Hematopoietic multipotent progenitor cell treated with erythropoietin and hydrocortisone succinate and interleukin-3 and kit ligand, for 15 days (in vitro differentiated cells): ENCODE measurements at regions not wholly inside any gene's neighbourhood (a gene's known extent, or its start where the extent isn't known, plus 50 kb on each side); places are given as distances from the start of the nearest gene placed in this dataset.
"Not testable (repeated sequence)": the region's sequence is repeated elsewhere in the genome, so short reads cannot be mapped to it uniquely, and the experiment has no call there.

Experiments used
- DNase-seq: peaks from one replicate; pipeline ENCODE4 v3.0.0-alpha.2; 2015; ENCODE audit warnings: low spot score

DNA sequence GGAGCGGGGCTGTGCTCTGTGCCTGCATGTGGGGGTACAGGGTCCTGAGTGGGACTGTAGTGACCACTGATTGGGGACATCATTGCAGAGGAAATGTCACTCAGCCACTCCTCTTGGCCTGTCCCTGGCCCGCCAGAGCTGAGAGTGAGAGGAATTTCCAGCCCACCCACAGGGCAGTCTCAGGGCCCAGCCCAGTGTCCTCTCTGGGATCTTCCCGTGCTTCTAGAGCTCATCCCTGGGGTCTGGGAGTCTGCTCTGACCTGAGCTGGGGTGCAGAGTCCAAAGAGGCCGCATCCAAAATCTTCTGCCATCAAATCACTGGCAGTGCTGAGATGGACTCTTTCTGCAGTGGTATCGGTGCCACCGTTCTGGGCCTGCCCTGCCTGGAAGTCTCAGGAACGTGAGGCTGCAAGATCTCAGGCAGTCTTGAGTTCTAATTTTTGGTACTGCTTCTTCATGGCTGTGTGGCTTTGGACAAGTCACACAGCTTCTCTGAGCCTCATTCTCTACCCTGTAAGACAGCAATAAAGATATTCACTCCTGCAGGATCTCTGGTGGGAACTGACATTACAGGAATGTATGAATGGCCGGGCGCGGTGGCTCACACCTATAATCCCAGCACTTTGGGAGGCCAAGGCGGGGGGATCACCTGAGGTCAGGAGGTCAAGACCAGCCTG, 100.8 kb upstream of the TARDBP start:
- DNase-seq = no peak

DNA sequence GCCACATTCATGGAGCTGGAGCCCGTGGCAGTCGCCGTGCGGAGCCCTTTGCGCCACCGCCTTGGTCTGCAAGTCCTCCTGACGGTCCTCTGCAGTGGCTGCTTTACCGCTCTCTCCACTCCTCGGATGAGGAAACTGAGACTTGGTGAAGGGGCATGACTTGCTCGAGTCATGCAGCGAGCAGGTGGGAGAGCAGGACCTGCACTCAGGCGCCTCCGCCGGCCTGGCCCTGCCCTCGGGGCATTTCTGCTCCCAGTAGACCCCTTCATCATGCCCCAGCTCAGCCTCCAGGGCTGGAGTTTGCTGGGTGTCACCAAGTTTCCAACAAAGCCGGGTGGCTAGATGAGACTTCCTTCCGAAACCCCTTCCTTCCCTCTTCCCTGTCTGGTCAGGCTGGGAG, 100.0 kb upstream of the TARDBP start:
- DNase-seq = no peak

DNA sequence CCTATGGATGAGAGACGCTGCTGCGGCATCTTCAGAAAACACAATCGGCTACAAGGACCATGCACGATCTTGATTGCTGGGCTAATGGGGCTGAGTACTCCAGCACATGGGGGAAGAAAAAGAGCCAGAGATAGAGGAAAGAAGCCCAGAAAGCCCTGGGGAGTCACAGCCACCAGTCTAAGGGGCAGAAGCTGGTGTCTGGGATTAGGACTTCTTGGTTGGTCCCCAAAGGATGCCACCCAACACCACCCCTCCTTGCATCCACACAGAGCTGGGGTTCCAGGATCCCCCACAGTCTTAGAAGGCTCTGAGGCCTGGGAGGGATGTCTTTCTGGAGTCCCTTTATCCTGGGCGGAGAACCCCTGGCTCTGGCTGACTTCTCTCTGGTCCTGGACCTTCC, 98.4 kb upstream of the TARDBP start:
- no peak for DNase-seq

DNA sequence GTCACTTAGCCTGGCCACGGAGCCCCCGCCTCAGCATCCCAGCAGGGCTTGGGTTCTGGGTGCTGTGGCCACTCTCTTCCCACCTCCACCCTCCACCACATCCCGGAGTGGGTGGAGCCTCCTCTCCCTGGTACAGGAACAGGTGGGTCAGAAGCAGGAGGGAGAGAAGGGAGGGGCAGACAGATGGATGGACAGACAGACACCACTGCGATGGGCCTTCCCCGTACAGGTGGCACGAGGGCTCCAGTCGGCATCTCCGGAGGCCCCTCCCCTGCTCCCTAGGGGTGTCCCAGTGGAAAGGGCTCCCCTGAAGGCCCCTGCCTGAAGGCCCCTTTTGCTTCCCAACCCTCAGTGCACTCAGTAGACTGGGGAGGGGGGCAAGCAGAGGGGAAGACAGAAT, 96.9 kb upstream of the TARDBP start:
- no peak for DNase-seq

DNA sequence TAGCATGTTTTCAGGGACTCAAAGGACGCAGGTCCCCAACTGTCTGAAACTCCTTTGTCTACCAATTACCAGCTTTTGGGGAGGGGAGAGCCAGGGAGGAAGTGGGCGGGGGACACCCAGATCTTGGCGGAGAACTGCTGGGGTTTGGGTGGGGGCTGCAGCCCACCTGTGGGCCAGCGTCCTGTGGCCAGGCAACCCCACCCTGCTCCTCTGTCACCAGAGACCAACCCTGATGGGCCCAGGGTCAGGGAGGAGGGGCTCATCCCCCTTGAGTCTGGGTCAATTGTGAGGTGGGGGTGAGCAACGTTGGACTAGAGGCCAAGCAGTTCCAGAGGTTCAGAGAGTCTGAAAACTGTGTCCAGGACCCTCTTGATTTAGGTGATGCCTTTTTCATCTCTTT, 96.1 kb upstream of the TARDBP start:
- no peak for DNase-seq

DNA sequence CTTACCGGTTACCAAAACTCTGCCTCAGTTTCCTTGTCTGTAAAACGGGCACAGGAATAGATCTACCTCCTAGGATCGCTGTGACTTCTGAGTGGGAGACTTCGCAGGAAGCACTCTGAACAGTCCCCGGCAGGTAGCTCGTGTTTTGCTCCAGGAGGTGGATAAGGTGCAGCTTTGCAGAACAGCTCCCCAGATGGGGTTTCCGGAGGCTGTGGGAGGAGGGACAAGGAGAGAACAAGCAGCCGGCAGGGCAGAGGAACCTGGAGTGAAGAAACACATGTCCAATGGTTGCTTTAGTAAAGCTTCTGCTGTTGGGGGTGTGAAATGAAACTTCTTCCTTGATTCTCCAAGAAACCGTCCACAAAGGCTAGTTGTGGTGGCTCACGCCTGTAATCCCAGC, 95.5 kb upstream of the TARDBP start:
- DNase-seq = no peak

DNA sequence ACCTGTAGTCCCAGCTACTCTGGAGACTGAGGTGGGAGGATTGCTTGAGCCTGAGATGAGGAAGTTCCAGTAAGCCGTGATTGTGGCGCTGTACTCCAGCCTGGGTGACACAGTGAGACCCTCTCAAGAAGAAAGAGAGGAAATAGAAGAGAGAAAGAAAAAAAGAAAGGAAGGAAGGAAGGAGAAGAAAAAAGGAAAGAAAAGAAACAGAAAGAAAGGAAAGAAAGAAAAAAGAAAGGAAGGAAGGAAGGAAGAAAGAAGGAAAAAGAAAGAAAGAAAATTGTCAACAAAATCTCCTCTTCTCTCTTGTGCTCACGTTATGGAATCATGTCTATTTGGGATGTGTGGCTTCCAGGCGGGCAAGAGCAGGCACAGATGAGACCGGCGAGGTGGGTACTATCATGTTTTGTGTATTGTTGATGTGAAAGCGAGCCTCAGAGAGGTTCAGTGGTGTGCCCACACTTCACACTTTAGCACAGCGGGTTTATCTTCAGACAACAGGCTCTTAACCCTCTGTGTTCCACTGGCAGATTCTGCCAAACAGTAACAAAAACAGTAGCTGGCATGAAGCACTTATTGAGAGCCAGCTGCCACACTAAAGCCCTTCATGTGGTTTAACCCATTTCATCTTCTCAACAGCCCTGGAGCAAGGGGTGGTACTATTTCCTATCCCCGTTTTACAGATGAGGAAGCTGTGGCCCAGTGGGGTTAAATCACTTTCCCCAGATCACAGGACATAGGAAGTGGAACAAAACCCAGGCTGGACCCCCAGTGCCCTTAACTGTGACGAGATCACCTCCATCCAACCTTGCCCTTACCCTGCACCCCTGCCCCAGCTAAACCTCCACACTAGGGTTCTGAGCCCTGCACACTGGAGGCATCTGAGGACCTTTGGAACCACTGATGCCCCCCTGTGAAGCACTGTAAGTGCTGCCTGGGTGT, 94.7 kb upstream of the TARDBP start:
- no peak for DNase-seq

DNA sequence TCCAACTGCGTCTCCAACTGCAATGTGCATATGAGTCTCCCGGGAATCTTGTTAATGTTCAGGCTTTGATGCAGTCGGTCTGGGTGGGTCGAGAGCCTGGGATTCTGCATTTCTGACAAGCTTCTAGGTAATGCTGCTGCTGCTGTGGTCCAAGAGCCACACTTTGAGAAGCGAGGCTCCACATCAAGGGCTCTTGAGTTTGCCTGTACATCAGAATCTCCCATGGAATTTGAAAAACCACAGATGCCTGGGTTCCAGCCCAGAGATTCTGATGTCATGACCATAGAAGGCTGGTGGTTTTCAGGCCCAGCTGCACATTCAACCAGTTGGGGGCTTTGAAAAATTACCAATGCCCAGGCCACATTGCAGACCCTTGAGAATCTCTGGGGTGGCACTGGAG, 93.9 kb upstream of the TARDBP start:
- no peak for DNase-seq

DNA sequence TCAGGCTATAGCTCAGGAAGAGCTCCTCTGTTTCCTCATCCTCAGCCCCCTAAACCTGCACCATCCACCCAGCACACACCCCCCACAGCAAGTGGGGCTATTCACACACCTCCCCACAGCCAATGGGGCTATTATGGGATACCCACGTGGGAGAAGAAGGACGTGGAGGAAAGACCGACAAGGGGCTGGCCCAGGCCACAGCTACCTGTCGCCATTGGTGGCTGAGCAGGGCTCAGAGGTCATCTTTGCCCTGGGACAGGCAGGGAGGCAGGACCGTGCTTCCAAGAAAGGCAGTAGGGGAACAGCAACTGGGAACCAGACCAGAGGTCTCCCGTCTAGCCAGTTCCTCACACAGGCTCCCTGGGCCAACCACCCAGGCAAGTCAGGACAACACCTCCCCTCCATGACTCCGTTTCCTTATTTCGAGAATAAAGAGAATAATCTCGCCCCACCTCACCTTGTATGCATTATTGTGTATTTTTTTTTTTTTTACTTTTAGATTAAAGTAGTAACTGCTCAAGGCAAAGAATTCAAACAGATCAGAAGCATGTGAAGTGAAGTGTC, 92.3 kb upstream of the TARDBP start:
- DNase-seq = no peak

DNA sequence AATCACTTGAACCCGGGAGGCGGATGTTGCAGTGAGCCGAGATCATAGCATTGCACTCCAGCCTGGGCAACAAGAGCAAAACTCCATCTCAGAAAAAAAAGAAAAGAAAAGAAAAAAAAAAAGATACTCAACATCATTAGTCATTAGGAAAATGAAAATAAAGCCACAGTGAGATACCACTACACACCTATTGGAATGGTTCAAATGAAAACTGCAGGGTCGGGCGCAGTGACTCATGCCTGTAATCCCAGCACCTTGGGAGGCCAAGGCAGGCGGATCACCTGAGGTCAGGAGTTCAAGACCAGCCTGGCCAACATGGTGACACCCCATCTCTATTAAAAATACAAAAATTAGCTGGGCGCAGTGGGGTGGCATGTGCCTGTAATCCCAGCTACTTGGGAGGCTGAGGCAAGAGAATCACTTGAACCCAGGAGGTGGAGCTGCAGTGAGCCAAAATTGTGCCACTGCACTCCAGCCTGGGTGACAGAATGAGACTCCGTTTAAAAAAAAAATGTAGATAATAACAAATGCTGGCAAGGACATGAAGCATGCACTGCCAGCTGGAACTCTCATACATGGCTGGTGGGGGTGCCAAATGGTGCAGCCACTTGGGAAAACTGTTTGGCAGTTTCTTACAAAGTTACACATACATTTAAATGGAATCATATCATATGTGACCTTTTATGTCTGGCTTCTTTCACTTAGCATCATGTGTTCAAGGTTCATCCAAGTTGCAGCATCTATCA, 90.0 kb upstream of the TARDBP start:
- not testable (repeated sequence) for DNase-seq

DNA sequence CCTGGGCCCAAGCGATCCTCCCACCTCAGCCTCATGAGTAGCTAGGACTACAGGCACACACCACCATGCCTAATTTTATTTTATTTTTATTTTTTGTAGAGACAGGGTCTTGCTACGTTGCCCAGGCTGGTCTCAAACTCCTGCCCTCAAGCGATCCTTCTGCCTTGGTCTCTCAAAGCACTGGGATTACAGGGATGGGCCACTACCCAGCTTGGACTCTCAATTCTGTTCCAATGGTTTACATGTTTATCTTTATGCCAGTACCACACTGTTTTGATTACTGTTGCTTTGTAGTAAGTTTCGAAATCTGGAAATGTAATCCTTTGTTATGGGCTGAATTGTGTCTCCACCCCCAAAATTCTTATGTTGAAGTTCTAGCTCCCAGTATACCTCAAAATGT, 88.4 kb upstream of the TARDBP start:
- no peak for DNase-seq

DNA sequence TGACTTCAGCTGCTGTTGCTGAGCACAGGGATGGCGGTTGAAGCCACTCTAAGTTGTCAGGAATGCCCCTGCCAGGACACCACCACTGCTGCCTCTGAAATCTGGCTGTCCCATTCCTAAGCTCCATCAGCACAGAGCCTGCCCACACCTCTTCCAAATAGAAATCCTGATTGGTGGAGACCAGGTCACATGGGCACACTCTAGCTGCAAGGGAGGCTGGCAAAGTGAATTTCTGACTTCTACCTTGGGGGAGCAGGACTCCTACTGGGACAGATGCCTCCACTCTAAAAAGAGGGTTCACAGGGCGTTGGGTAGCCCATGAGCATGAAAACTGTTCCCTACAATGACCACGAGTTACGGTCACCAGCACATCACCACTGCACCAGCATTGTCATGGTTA, 83.8 kb upstream of the TARDBP start:
- no peak for DNase-seq

DNA sequence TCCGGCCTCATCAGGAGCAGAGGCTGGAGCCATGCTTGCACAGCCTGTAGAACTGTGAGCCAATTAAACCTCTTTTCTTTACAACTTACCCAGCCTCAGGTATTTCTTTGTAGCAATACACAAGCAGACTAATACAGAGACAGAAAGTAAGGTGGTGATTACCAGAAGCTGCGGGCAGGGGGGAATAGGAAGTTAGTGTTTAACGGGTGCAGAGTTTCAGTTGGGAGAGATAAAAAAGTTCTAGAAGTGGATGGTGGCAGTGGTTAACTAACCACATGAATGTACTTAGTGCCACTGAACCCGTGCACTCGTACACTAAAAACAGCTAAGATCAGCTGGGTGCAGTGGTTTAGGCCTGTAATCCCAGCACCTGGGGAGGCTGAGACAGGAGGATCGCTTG, 80.4 kb upstream of the TARDBP start:
- no peak for DNase-seq

DNA sequence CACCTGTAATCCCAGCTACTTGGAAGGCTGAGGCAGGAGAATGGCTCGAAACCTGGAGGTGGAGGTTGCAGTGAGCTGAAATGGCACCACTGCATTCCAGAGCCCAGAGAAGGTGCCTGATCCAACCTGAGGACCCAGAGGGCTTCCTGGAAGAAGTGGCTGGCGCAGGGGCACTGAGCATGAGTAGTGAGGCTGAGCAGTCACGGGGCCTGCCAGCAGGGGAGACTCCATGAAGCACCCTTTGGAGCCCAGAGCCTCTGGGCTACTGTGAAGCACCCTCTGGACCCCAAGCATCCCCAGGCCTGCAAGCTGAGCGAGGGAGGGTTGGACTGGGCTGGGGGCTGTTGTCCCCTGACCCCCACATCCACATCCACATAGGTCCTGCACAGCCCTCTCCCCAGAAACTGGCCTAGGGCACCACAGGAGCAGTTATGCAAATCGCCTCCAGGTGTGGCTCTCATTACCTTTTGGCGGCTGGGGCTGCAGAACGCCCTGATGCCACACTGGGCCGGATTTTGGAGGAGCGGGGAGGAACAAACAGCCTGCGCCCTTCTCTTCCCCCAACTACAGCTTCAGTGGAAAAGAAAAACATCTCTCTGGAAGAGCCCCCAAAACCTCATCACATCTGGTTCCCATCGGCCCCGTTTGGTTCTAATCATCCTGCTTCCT, 78.2 kb upstream of the TARDBP start:
- no peak for DNase-seq

DNA sequence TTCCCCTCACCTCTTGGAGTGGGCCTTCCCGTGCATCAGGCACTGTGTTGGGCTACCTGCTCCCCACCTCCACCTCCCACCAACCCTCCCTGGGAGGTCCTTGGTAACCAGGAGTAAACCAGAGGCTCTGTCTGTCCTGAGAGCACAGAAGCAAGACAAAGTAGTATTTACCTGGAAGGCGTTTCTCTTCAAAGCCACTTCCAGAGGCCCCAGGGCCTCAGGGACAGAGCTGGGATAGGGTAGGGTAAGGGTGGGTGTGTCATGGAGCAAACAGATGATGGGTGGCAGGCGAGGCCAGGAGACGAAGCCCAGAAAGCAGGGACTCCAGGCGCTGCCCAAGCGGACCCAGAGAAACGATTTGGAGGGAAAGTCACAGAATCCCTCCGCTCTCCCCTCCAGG, 77.2 kb upstream of the TARDBP start:
- DNase-seq = no peak

DNA sequence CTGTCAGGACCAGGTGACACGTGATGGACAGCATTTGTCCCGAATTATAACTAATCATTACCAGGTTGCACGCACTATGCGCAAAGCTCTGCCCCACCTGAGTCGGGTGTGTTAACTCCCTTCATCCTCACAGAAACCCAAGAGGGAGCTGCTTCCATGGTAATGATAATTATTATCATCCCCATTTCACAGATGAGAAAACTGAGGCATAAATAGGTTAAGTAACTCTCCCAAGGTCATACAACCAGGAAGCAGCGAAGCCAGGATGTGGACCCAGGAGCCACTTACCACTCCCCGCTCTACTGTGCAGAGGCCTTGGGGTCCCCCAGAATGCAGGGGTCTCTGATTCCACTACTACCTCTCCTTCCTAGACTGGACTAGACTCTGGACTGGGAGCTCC, 76.7 kb upstream of the TARDBP start:
- DNase-seq = no peak

DNA sequence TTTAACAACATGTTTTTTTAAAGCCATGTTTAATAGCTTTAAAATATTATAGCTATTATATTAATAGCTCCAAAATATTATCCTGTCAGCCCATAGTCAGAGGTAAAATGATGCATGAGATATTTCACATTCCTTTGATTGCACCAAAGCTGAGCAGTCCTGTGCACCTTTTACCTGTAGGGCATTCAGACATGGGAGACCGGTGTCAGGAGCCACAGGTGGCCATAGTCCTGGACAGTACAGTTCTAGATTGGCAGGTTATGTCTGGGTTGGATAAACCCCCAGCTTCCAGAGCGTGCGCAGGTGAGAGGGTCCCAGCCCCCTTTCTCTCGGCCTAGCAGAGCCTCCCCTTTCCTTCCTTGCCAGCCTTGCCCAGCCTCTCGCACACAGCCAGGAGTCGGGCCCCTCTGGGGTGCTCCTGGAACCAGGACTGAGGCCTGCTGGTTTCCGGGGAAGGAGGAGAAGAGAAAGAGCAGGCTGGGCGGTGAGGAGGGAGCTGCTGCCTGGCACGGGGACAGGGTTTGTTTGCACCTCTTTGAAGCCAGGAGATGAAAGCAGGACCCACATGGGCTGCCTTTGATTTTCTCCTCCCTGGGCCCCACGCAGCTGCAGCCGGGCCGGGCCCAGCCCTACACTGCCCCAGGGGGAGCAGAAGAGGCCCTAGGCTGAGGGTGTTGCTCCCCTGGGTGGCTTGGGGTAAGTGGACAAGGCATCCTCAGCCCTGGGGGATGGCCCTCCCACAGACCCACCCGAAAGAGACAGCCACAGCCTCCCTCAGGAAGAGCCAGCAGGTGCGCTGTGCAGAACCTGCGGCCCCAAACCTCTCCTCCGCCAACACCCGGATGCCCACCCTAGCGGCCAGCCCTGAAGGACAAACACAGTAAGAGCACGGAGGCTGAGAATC, 75.2 kb upstream of the TARDBP start:
- no peak for DNase-seq

DNA sequence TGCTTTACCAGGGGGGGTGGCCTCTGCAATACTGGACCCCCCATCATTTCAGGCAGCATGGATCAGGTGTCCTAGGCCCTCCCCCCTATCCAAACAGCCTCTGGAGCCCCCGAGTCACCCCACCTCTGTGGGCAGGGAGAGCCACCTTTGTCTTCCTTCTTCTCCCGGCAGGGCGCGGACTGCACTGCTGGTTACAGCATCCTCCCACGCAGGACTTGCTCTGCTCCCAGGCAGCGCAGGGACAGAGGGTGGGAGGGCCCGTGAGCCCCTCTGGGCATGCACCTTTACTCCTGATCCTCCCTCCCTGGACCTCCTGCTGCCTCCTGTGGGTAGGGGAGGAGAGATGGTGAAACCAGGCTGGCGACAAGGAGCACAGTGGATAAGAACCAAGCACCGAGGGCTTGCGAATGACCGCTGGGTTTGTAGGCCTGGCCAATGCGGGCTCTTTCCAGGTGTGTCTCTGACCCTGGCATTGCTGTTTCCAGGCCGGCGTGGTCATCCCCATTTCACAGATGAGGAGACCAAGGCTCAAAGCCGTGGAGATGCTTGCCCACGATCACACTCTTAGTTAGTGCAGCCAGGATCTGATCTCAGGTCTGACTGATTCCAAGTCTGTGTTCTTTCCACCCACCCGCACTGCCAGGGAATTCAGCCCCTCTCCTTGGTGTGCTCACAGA, 73.6 kb upstream of the TARDBP start:
- DNase-seq = no peak

DNA sequence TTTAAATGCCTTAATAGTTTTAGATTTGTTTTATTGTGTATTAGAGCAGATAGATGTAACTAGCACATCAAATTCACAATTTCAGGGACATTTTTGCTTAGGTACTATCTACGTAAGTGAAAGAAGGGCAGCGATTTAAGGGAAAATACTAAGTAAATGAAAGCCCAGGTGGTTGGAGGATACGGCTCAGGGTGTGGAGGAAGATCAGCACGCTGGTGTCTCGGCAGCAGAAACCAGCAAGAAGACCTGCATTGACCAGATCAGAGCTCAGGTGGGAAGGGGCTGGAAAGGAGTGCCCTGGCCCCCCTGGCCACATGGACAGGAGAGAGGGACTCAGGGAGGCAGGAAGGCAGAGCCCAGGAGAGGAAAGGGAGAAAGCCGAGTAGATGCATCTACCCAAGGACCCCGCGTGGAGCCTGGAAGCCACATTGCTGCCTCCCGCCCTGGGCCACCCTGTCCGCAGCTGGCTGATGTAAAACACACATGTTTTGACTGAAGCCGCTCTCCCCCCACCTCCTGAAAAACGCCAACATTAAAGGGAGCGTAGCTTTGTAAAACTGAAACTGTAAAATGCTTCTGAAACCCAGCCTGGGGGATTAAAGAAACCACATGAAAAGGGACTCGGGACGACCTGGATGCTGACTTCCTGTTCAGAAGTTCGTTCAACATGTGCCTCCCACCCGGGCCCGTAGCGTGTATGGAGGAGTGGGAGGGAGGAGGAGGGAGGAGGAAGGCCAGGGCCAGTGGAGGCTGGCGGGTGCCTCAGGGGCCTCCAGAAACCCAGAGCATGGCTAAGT, 72.6 kb upstream of the TARDBP start:
- DNase-seq = no peak

DNA sequence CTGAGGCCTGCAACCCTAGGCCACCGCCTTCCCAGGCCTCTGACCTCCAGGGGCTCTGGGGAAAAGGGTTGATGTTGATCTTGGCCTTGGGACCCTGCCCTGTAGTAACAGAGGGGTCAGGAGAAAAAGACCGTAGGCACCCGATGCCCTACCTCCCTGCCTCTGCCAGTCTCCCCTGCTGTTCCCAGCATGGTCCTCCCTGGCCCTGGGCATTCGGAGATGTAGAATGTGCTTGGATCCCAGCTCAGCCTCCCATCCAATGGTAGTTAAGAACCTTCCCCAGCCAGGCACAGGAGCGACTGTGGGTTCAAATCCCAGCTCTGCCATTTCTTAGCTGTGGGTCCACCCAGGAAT, 72.0 kb upstream of the TARDBP start:
- no peak for DNase-seq
